HFFc6 (cell line): ENCODE measurements at regions not wholly inside any gene's neighbourhood (a gene's known extent, or its start where the extent isn't known, plus 50 kb on each side); places are given as distances from the start of the nearest gene placed in this dataset.

Experiments
- DNase-seq: peaks from one replicate; pipeline ENCODE4 v3.0.0-alpha.2; 2018
- H3K27ac Mint-ChIP-seq: 2 replicates; pipeline ENCODE4 v1.8.0; 2020; ENCODE audit warnings: mild to moderate bottlenecking, mixed read lengths
- H3K27me3 Mint-ChIP-seq: 2 replicates; pipeline ENCODE4 v1.8.0; 2021; ENCODE audit warnings: mild to moderate bottlenecking, moderate library complexity, mixed read lengths; ENCODE audit not compliant: insufficient read depth
- H3K36me3 Mint-ChIP-seq: 2 replicates; pipeline ENCODE4 v1.8.0; 2021; ENCODE audit warnings: low read depth, mixed read lengths
- H3K4me1 Mint-ChIP-seq: 2 replicates; pipeline ENCODE4 v1.8.0; 2020; ENCODE audit warnings: low read depth, mixed read lengths
- H3K4me3 Mint-ChIP-seq: 2 replicates; pipeline ENCODE4 v1.8.0; 2020; ENCODE audit warnings: mild to moderate bottlenecking, moderate library complexity, mixed read lengths
- H3K9me3 Mint-ChIP-seq: 2 replicates; pipeline ENCODE4 v1.8.0; 2020; ENCODE audit warnings: mild to moderate bottlenecking, mixed read lengths
- CTCF ChIP-seq: fragments of 200-600 bp; sonication (generic); IDR thresholded peaks from 2 replicates; pipeline ENCODE4 v1.5.0; 2021; ENCODE audit warnings: antibody characterized with exemption, mild to moderate bottlenecking

- no peaks in the 10 kb centered on the region; the same call in none of the 2 replicates for H3K27me3 Mint-ChIP-seq
- H3K9me3 Mint-ChIP-seq: no peaks in the 10 kb centered on the region; the same call in 1 of the 2 replicates
- TF ChIP-seq CTCF: no peak
- H3K4me1 Mint-ChIP-seq: no peaks in the 10 kb centered on the region
- no peaks in the 10 kb centered on the region for H3K36me3 Mint-ChIP-seq
- no peak overlapping the region for H3K27ac Mint-ChIP-seq
- DNase-seq: peak; percentile 1
- H3K4me3 Mint-ChIP-seq: no peak overlapping the region
These were observed 232.4 kb downstream of the CALCRL start for GRCh38 chr2:187215532-187216240.

- Mint-ChIP-seq H3K4me3 (no peak overlapping the region), H3K4me1 (no peaks in the 10 kb centered on the region), H3K27me3 (no peaks in the 10 kb centered on the region; the same call in none of the 2 replicates), H3K9me3 (peaks cover 6% of the 10 kb centered on the region), H3K27ac (no peak overlapping the region), H3K36me3 (no peaks in the 10 kb centered on the region)
- no peak for TF ChIP-seq CTCF
- no peak for DNase-seq
These were observed 233.7 kb downstream of the CALCRL start for GRCh38 chr2:187214306-187214705.

- Mint-ChIP-seq H3K4me1 (no peaks in the 10 kb centered on the region), H3K9me3 (peaks cover 6% of the 10 kb centered on the region), H3K4me3 (no peak overlapping the region), H3K27ac (no peak overlapping the region), H3K36me3 (no peaks in the 10 kb centered on the region), H3K27me3 (no peaks in the 10 kb centered on the region; the same call in none of the 2 replicates)
- TF ChIP-seq CTCF: no peak
- no peak for DNase-seq
These were observed 234.3 kb downstream of the CALCRL start for GRCh38 chr2:187213798-187214197.

GRCh38 chr2:187210726-187211125 is 237.3 kb downstream of the CALCRL start:
- no peaks in the 10 kb centered on the region for H3K4me1 Mint-ChIP-seq
- H3K36me3 Mint-ChIP-seq: no peaks in the 10 kb centered on the region
- DNase-seq: no peak
- H3K9me3 Mint-ChIP-seq: peaks cover 6% of the 10 kb centered on the region
- H3K4me3 Mint-ChIP-seq: no peak overlapping the region
- H3K27me3 Mint-ChIP-seq: peaks cover 3% of the 10 kb centered on the region
- no peak for TF ChIP-seq CTCF
- no peak overlapping the region for H3K27ac Mint-ChIP-seq

GRCh38 chr2:187208199-187208785 is 239.8 kb downstream of the CALCRL start:
- no peaks in the 10 kb centered on the region for H3K36me3 Mint-ChIP-seq
- H3K4me1 Mint-ChIP-seq: no peaks in the 10 kb centered on the region
- peaks cover 3% of the 10 kb centered on the region for H3K27me3 Mint-ChIP-seq
- peaks cover 6% of the 10 kb centered on the region for H3K9me3 Mint-ChIP-seq
- H3K4me3 Mint-ChIP-seq: no peak overlapping the region
- DNase-seq: no peak
- TF ChIP-seq CTCF: no peak
- no peak overlapping the region for H3K27ac Mint-ChIP-seq
